ENCODE measurements at regions not wholly inside any gene's neighbourhood (a gene's known extent, or its start where the extent isn't known, plus 50 kb on each side); places are given as distances from the start of the nearest gene placed in this dataset.

GRCh38 chr2:198411936-198412335, 607.5 kb downstream of the PLCL1 start:
- no peaks in the 10 kb centered on the region for H3K27me3 ChIP-seq (replicated peaks; ENCODE audit: insufficient read depth)
- H2AFZ ChIP-seq = no peak overlapping the region
- no peaks in the 10 kb centered on the region for H3K79me2 ChIP-seq (ENCODE audit: insufficient read depth)
- WGBS, 2 experiments (ENCODE audit: low coverage in 1 of 2, low lambda C conversion rate in 2 of 2, missing lambda C conversion rate in 2 of 2) = 36% methylated on average over 2 of the region's 2 CpGs
- H3K4me2 ChIP-seq (ENCODE audit: unreplicated experiment) = no peak overlapping the region
- H3K9ac ChIP-seq = no peak overlapping the region
- no peaks in the 10 kb centered on the region for H3K9me2 ChIP-seq (ENCODE audit: insufficient read depth)
- H3K4me1 ChIP-seq (ENCODE audit: insufficient read depth) = no peaks in the 10 kb centered on the region
- H3K9me3 ChIP-seq (ENCODE audit: low read depth) = no peaks in the 10 kb centered on the region
- no peak for DNase-seq
- no peaks in the 10 kb centered on the region for H4K20me1 ChIP-seq (ENCODE audit: insufficient read depth)
- TF ChIP-seq EZH2phosphoT487 (IDR thresholded peaks at IDR 0.05; ENCODE audit: insufficient read depth, low read depth) (no peak), EZH2 (IDR thresholded peaks at IDR 0.05; ENCODE audit: insufficient read depth, poor library complexity, severe bottlenecking) (no peak)
- no peak overlapping the region for H3K27ac ChIP-seq
- no peaks in the 10 kb centered on the region for H3K36me3 ChIP-seq (ENCODE audit: low read depth)
- no peak overlapping the region for H3K4me3 ChIP-seq
- in situ Hi-C loops (cut with MboI) = no loop called here
- no peaks in the 10 kb centered on the region for H3F3A ChIP-seq (ENCODE audit: insufficient read depth)

- no peaks in the 10 kb centered on the region for H3K27me3 ChIP-seq (replicated peaks; ENCODE audit: insufficient read depth)
- in situ Hi-C loops (cut with MboI) = no loop called here
- H3K9ac ChIP-seq = no peak overlapping the region
- no peak overlapping the region for H3K27ac ChIP-seq
- peak; percentile 6 for DNase-seq
- no peak for TF ChIP-seq EZH2phosphoT487 (IDR thresholded peaks at IDR 0.05; ENCODE audit: insufficient read depth, low read depth)
- TF ChIP-seq EZH2 (IDR thresholded peaks at IDR 0.05; ENCODE audit: insufficient read depth, poor library complexity, severe bottlenecking) = no peak
- no peaks in the 10 kb centered on the region for H3K36me3 ChIP-seq (ENCODE audit: low read depth)
- no peaks in the 10 kb centered on the region for H4K20me1 ChIP-seq (ENCODE audit: insufficient read depth)
- H2AFZ ChIP-seq = peak overlapping the region; percentile 61
- H3K79me2 ChIP-seq (ENCODE audit: insufficient read depth) = no peaks in the 10 kb centered on the region
- H3K4me2 ChIP-seq (ENCODE audit: unreplicated experiment) = no peak overlapping the region
- no peaks in the 10 kb centered on the region for H3F3A ChIP-seq (ENCODE audit: insufficient read depth)
- no peaks in the 10 kb centered on the region for H3K4me1 ChIP-seq (ENCODE audit: insufficient read depth)
- H3K9me2 ChIP-seq (ENCODE audit: insufficient read depth) = no peaks in the 10 kb centered on the region
- peak overlapping the region; percentile 41 for H3K4me3 ChIP-seq
- no peaks in the 10 kb centered on the region for H3K9me3 ChIP-seq (ENCODE audit: low read depth)
- WGBS, 2 experiments (ENCODE audit: low coverage in 1 of 2, low lambda C conversion rate in 2 of 2, missing lambda C conversion rate in 2 of 2) = 28% methylated on average over 6 of the region's 6 CpGs
Measured at GRCh38 chr2:198408171-198408570, 603.8 kb downstream of the PLCL1 start.

- Histone ChIP-seq H4K20me1 (ENCODE audit: insufficient read depth) (no peaks in the 10 kb centered on the region), H3K4me3 (no peak overlapping the region), H3K27ac (no peak overlapping the region), H3K9ac (no peak overlapping the region), H3F3A (ENCODE audit: insufficient read depth) (no peaks in the 10 kb centered on the region), H3K4me2 (ENCODE audit: unreplicated experiment) (no peak overlapping the region), H3K9me2 (ENCODE audit: insufficient read depth) (no peaks in the 10 kb centered on the region), H3K27me3 (replicated peaks; ENCODE audit: insufficient read depth) (no peaks in the 10 kb centered on the region), H3K36me3 (ENCODE audit: low read depth) (no peaks in the 10 kb centered on the region), H3K4me1 (ENCODE audit: insufficient read depth) (no peaks in the 10 kb centered on the region), H3K79me2 (ENCODE audit: insufficient read depth) (no peaks in the 10 kb centered on the region), H2AFZ (no peak overlapping the region), H3K9me3 (ENCODE audit: low read depth) (no peaks in the 10 kb centered on the region)
- TF ChIP-seq EZH2 (IDR thresholded peaks at IDR 0.05; ENCODE audit: insufficient read depth, poor library complexity, severe bottlenecking) (no peak), EZH2phosphoT487 (IDR thresholded peaks at IDR 0.05; ENCODE audit: insufficient read depth, low read depth) (no peak)
- DNase-seq = peak; percentile 10
- in situ Hi-C loops (cut with MboI) = no loop called here
Measured at GRCh38 chr2:198405311-198405710, 600.9 kb downstream of the PLCL1 start.

DNA sequence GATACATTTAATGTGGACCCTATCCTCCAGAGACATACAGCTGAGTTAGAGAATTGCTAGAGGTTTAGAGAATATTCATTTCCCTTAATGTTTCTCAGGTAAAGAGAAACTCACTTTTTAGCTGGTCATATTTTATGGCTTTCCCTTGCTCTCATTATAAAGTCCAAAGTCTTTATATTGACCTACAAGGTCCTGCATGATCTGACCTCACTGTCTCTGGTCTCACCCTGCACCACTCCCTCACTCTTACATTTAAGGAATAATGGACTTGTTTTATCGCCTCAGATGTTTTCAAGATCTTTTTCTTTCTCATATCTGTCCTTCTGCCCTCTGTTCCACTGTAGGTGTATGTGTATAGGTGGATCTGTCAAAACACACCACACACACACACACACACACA, 597.3 kb downstream of the PLCL1 start:
- H3K4me2 ChIP-seq (ENCODE audit: unreplicated experiment) = no peak overlapping the region
- H3K36me3 ChIP-seq (ENCODE audit: low read depth) = no peaks in the 10 kb centered on the region
- 50 to 55% methylated on average over 1 of the region's 1 CpG for WGBS, 2 experiments (ENCODE audit: low coverage in 1 of 2, low lambda C conversion rate in 2 of 2, missing lambda C conversion rate in 2 of 2)
- no peaks in the 10 kb centered on the region for H3K9me2 ChIP-seq (ENCODE audit: insufficient read depth)
- H3K4me3 ChIP-seq = no peak overlapping the region
- no peaks in the 10 kb centered on the region for H3K4me1 ChIP-seq (ENCODE audit: insufficient read depth)
- no peaks in the 10 kb centered on the region for H3K27me3 ChIP-seq (replicated peaks; ENCODE audit: insufficient read depth)
- in situ Hi-C loops (cut with MboI) = no loop called here
- H2AFZ ChIP-seq = no peak overlapping the region
- TF ChIP-seq EZH2 (IDR thresholded peaks at IDR 0.05; ENCODE audit: insufficient read depth, poor library complexity, severe bottlenecking) (no peak), EZH2phosphoT487 (IDR thresholded peaks at IDR 0.05; ENCODE audit: insufficient read depth, low read depth) (no peak)
- no peaks in the 10 kb centered on the region for H3K79me2 ChIP-seq (ENCODE audit: insufficient read depth)
- no peak overlapping the region for H3K9ac ChIP-seq
- DNase-seq = no peak
- no peaks in the 10 kb centered on the region for H4K20me1 ChIP-seq (ENCODE audit: insufficient read depth)
- no peaks in the 10 kb centered on the region for H3K9me3 ChIP-seq (ENCODE audit: low read depth)
- no peak overlapping the region for H3K27ac ChIP-seq
- H3F3A ChIP-seq (ENCODE audit: insufficient read depth) = no peaks in the 10 kb centered on the region

DNA sequence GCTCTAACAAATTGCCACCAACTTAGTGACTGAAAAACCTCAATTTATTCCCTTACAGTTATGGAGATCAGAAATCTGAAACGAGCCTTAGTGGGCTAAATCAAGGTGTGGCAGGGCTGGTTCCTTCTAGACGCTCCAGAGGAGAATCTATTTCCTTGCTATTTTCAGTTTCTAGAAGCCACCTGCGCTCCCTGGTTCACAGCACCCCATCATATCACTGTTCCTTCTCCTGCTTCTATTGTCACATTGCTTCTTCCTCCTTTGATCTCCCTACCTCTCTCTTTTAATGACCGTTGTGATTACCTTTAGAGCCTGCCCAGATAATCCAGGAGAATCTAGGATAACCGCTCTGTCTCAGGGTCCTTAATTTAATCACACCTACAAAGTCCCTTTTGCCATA, 596.6 kb downstream of the PLCL1 start:
- TF ChIP-seq EZH2phosphoT487 (IDR thresholded peaks at IDR 0.05; ENCODE audit: insufficient read depth, low read depth) = no peak
- TF ChIP-seq EZH2 (IDR thresholded peaks at IDR 0.05; ENCODE audit: insufficient read depth, poor library complexity, severe bottlenecking) = no peak
- Histone ChIP-seq H3K27me3 (replicated peaks; ENCODE audit: insufficient read depth) (no peaks in the 10 kb centered on the region), H3K4me1 (ENCODE audit: insufficient read depth) (no peaks in the 10 kb centered on the region), H3K4me2 (ENCODE audit: unreplicated experiment) (no peak overlapping the region), H3K27ac (no peak overlapping the region), H3K9ac (no peak overlapping the region), H3K79me2 (ENCODE audit: insufficient read depth) (no peaks in the 10 kb centered on the region), H3K9me2 (ENCODE audit: insufficient read depth) (no peaks in the 10 kb centered on the region), H3K4me3 (no peak overlapping the region), H4K20me1 (ENCODE audit: insufficient read depth) (no peaks in the 10 kb centered on the region), H3K36me3 (ENCODE audit: low read depth) (no peaks in the 10 kb centered on the region), H3K9me3 (ENCODE audit: low read depth) (no peaks in the 10 kb centered on the region), H2AFZ (no peak overlapping the region), H3F3A (ENCODE audit: insufficient read depth) (no peaks in the 10 kb centered on the region)
- WGBS, 2 experiments (ENCODE audit: low coverage in 1 of 2, low lambda C conversion rate in 2 of 2, missing lambda C conversion rate in 2 of 2) = 47 to 49% methylated on average over 5 of the region's 5 CpGs
- in situ Hi-C loops (cut with MboI) = no loop called here
- DNase-seq = no peak
